NCI-H2227 (cell line): ENCODE measurements at regions not wholly inside any gene's neighbourhood (a gene's known extent, or its start where the extent isn't known, plus 50 kb on each side); places are given as distances from the start of the nearest gene placed in this dataset.
"Not testable (repeated sequence)": the region's sequence is repeated elsewhere in the genome, so short reads cannot be mapped to it uniquely, and the experiment has no call there.

Experiments used
- DNase-seq: peaks from one replicate; lab custom pipeline; 2025; ENCODE audit not compliant: unreplicated experiment; lab: John Stamatoyannopoulos, UW

GRCh38 chr11:33530815-33531214 lies 169.8 kb downstream of the C11orf91 start:
- no peak for DNase-seq

- no peak for DNase-seq
These were observed 171.2 kb downstream of the C11orf91 start for GRCh38 chr11:33529461-33529860.

GRCh38 chr11:33527738-33528137 lies 172.9 kb downstream of the C11orf91 start:
- not testable (repeated sequence) for DNase-seq

- no peak for DNase-seq
These were observed 174.8 kb downstream of the C11orf91 start for GRCh38 chr11:33525789-33526188.

- no peak for DNase-seq
These were observed 179.2 kb downstream of the C11orf91 start for GRCh38 chr11:33521384-33521783.

GRCh38 chr11:33520112-33520511 lies 180.5 kb downstream of the C11orf91 start:
- DNase-seq, result no peak

- DNase-seq, result no peak
These were observed 185.3 kb downstream of the C11orf91 start for GRCh38 chr11:33515347-33515746.

GRCh38 chr11:33514079-33514925 lies 186.3 kb downstream of the C11orf91 start:
- no peak for DNase-seq

- DNase-seq, result no peak
These were observed 191.0 kb downstream of the C11orf91 start for GRCh38 chr11:33509632-33510031.

- DNase-seq, result peak; percentile 37
These were observed 192.7 kb downstream of the C11orf91 start for GRCh38 chr11:33507967-33508366.

- no peak for DNase-seq
These were observed 193.3 kb downstream of the C11orf91 start for GRCh38 chr11:33507356-33507755.

GRCh38 chr11:33505093-33505492 lies 195.5 kb downstream of the C11orf91 start:
- no peak for DNase-seq

GRCh38 chr11:33500861-33501479 lies 199.7 kb downstream of the C11orf91 start:
- DNase-seq, result no peak

- no peak for DNase-seq
These were observed 200.3 kb downstream of the C11orf91 start for GRCh38 chr11:33500332-33500731.

GRCh38 chr11:33492596-33492995 lies 208.0 kb downstream of the C11orf91 start:
- no peak for DNase-seq

GRCh38 chr11:33490842-33491370 lies 209.7 kb downstream of the C11orf91 start:
- DNase-seq, result no peak

GRCh38 chr11:33488971-33489370 lies 211.7 kb downstream of the C11orf91 start:
- DNase-seq, result no peak

- no peak for DNase-seq
These were observed 220.0 kb downstream of the C11orf91 start for GRCh38 chr11:33480626-33481025.

GRCh38 chr11:33479231-33479630 lies 221.4 kb downstream of the C11orf91 start:
- DNase-seq, result no peak

- DNase-seq, result peak; percentile 56
These were observed 221.0 kb downstream of the HIPK3 start for GRCh38 chr11:33478111-33478573.

- DNase-seq, result no peak
These were observed 219.9 kb downstream of the HIPK3 start for GRCh38 chr11:33476945-33477606.

- peak; percentile 75 for DNase-seq
These were observed 218.8 kb downstream of the HIPK3 start for GRCh38 chr11:33475993-33476392.
